Endodermal cell (in vitro differentiated cells): ENCODE measurements at regions not wholly inside any gene's neighbourhood (a gene's known extent, or its start where the extent isn't known, plus 50 kb on each side); places are given as distances from the start of the nearest gene placed in this dataset.

ENCODE experiments used
- DNase-seq: peaks from one replicate; pipeline ENCODE4 v3.0.0-alpha.2; 2017
- H3K27ac ChIP-seq: 2 replicates; pipeline ENCODE4 v1.5.1; 2013; ENCODE audit warnings: mild to moderate bottlenecking, low read depth, low read length, moderate library complexity
- H3K27me3 ChIP-seq: 2 replicates; pipeline ENCODE4 v1.6.1; 2013; ENCODE audit warnings: mild to moderate bottlenecking, low read length, moderate library complexity; ENCODE audit not compliant: insufficient read depth, control insufficient read depth, poor library complexity, severe bottlenecking
- H3K36me3 ChIP-seq: 2 replicates; pipeline ENCODE4 v1.7.0; 2013; ENCODE audit warnings: mild to moderate bottlenecking, low read length, moderate library complexity; ENCODE audit not compliant: control insufficient read depth, insufficient read depth
- H3K4me1 ChIP-seq: one replicate; pipeline ENCODE4 v1.7.0; 2013; ENCODE audit warnings: low read length; ENCODE audit not compliant: control insufficient read depth, insufficient read depth
- H3K4me3 ChIP-seq: 2 replicates; pipeline ENCODE4 v1.5.1; 2013; ENCODE audit warnings: mild to moderate bottlenecking, low read length, moderate library complexity
- H3K9ac ChIP-seq: 2 replicates; pipeline ENCODE4 v1.6.1; 2013; ENCODE audit warnings: mild to moderate bottlenecking, low read length, moderate library complexity; ENCODE audit not compliant: poor library complexity, severe bottlenecking; ENCODE audit errors: extremely low read depth
- H3K9me3 ChIP-seq: 2 replicates; pipeline ENCODE4 v1.6.1; 2013; ENCODE audit warnings: mild to moderate bottlenecking, low read length, moderate library complexity; ENCODE audit not compliant: control insufficient read depth
- H3K27ac Mint-ChIP-seq: 2 replicates; pipeline ENCODE4 v1.8.0; 2020; ENCODE audit warnings: mixed read lengths
- H3K27me3 Mint-ChIP-seq: 2 replicates; pipeline ENCODE4 v1.8.0; 2021; ENCODE audit warnings: mild to moderate bottlenecking, mixed read lengths; ENCODE audit not compliant: insufficient read depth
- H3K36me3 Mint-ChIP-seq: 2 replicates; pipeline ENCODE4 v1.8.0; 2020; ENCODE audit warnings: low read depth, mixed read lengths
- H3K4me1 Mint-ChIP-seq: 2 replicates; pipeline ENCODE4 v1.8.0; 2020; ENCODE audit warnings: mixed read lengths
- H3K4me3 Mint-ChIP-seq: 2 replicates; pipeline ENCODE4 v1.8.0; 2020; ENCODE audit warnings: mild to moderate bottlenecking, moderate library complexity, mixed read lengths
- H3K9me3 Mint-ChIP-seq: 2 replicates; pipeline ENCODE4 v1.8.0; 2020; ENCODE audit warnings: mild to moderate bottlenecking, mixed read lengths
- CTCF ChIP-seq: fragments of 200-600 bp; sonication (generic); conservative IDR thresholded peaks from 2 replicates; pipeline ENCODE4 v1.5.0; 2021; ENCODE audit warnings: antibody characterized with exemption, mild to moderate bottlenecking
- WGBS, 2 experiments: methylation state at CpG; one replicate each; pipeline versions ENCODE4 v1.1.5 to v1.1.7; 2013; ENCODE audit warnings: missing lambda C conversion rate in 2 of 2, mixed read lengths in 1 of 2; ENCODE audit not compliant: insufficient coverage in 1 of 2, insufficient read length in 1 of 2; 5-methylcytosine and 5-hydroxymethylcytosine counted together

- Mint-ChIP-seq H3K36me3 (no peaks in the 10 kb centered on the region), H3K4me3 (no peak overlapping the region), H3K9me3 (no peaks in the 10 kb centered on the region), H3K27me3 (no peaks in the 10 kb centered on the region), H3K27ac (no peak overlapping the region), H3K4me1 (peaks cover 3% of the 10 kb centered on the region)
- no peak overlapping the region for H3K4me3 ChIP-seq
- TF ChIP-seq CTCF, result no peak
- no peaks in the 10 kb centered on the region for H3K36me3 ChIP-seq
- no peaks in the 10 kb centered on the region for H3K9me3 ChIP-seq
- no peak for DNase-seq
- H3K27me3 ChIP-seq, result no peaks in the 10 kb centered on the region
- H3K27ac ChIP-seq, result no peak overlapping the region
- H3K4me1 ChIP-seq, result no peaks in the 10 kb centered on the region
- no peak overlapping the region for H3K9ac ChIP-seq
- 70 to 71% methylated on average over 2 to 4 of the region's 4 CpGs for WGBS, 2 experiments
Observed at GRCh38 chr5:24786108-24786507, 141.3 kb upstream of the CDH10 start.

DNA sequence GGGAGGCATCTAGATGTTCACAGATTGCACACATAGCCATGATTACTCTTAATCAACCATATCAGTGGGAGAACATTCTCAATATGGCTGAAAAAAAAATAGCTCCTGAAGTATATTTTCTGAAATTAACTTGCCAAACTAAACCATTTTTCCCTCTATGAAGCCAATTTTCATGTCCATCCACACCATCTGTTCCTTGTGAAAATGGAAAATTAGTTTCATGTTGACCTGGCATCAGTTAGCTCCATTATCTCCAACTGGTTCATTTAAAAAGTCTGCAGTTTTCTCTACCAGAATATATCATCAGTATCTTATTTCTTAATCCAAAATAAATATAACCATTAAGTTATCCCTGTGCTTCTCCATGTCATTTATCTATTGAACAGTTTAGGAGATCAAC is 138.8 kb upstream of the CDH10 start:
- Histone ChIP-seq H3K36me3 (no peaks in the 10 kb centered on the region), H3K9ac (no peak overlapping the region), H3K4me3 (no peak overlapping the region), H3K27ac (no peak overlapping the region), H3K27me3 (no peaks in the 10 kb centered on the region), H3K4me1 (no peaks in the 10 kb centered on the region), H3K9me3 (no peaks in the 10 kb centered on the region)
- DNase-seq, result no peak
- H3K27me3 Mint-ChIP-seq, result no peaks in the 10 kb centered on the region
- H3K27ac Mint-ChIP-seq, result no peak overlapping the region
- H3K36me3 Mint-ChIP-seq, result no peaks in the 10 kb centered on the region
- TF ChIP-seq CTCF, result no peak
- H3K9me3 Mint-ChIP-seq, result no peaks in the 10 kb centered on the region
- H3K4me3 Mint-ChIP-seq, result no peak overlapping the region
- H3K4me1 Mint-ChIP-seq, result no peaks in the 10 kb centered on the region

DNA sequence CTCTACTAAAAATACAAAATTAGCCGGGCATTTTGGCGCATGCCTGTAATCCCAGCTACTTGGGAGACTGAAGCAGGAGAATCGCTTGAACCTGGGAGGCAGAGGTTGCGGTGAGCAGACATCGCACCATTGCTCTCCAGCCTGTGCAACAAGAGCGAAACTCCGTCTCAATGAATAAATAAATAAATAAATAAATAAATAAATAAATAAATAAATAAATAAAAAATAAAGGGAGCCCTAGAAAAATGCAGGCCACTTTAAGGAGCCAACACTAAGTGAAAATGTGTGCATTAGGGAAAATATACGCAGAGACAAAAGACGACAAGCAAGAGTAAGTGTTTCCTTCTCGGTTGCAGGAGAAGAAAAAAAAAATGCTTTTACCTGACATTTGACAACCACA is 132.6 kb upstream of the CDH10 start:
- Mint-ChIP-seq H3K9me3 (no peaks in the 10 kb centered on the region), H3K4me3 (no peak overlapping the region), H3K4me1 (no peaks in the 10 kb centered on the region), H3K27ac (no peak overlapping the region), H3K36me3 (no peaks in the 10 kb centered on the region), H3K27me3 (no peaks in the 10 kb centered on the region)
- Histone ChIP-seq H3K9ac (no peak overlapping the region), H3K27me3 (no peaks in the 10 kb centered on the region), H3K4me3 (no peak overlapping the region), H3K36me3 (no peaks in the 10 kb centered on the region), H3K27ac (no peak overlapping the region), H3K9me3 (no peaks in the 10 kb centered on the region), H3K4me1 (no peaks in the 10 kb centered on the region)
- WGBS, 2 experiments, result 93 to 100% methylated on average over 3 to 7 of the region's 10 CpGs
- DNase-seq, result no peak
- TF ChIP-seq CTCF, result no peak
